ENCODE measurements at regions not wholly inside any gene's neighbourhood (a gene's known extent, or its start where the extent isn't known, plus 50 kb on each side); places are given as distances from the start of the nearest gene placed in this dataset.
"Not testable (repeated sequence)": the region's sequence is repeated elsewhere in the genome, so short reads cannot be mapped to it uniquely, and the experiment has no call there.

- DNase-seq (ENCODE audit: low read depth in 1 of 2, low spot score in 1 of 2) = no peak
These were observed 309.0 kb upstream of the MAF start for GRCh38 chr16:79909571-79909970.

GRCh38 chr16:79903471-79903870 lies 302.9 kb upstream of the MAF start:
- no peak for DNase-seq (ENCODE audit: low read depth in 1 of 2, low spot score in 1 of 2)

- no peak for DNase-seq (ENCODE audit: low read depth in 1 of 2, low spot score in 1 of 2)
These were observed 301.8 kb upstream of the MAF start for GRCh38 chr16:79902351-79902750.

GRCh38 chr16:79901522-79901921 lies 301.0 kb upstream of the MAF start:
- no peak for DNase-seq (ENCODE audit: low read depth in 1 of 2, low spot score in 1 of 2)

- DNase-seq (ENCODE audit: low read depth in 1 of 2, low spot score in 1 of 2) = no peak
These were observed 299.2 kb upstream of the MAF start for GRCh38 chr16:79899716-79900115.

GRCh38 chr16:79899316-79899715 lies 298.8 kb upstream of the MAF start:
- DNase-seq (ENCODE audit: low read depth in 1 of 2, low spot score in 1 of 2) = no peak

GRCh38 chr16:79898703-79899102 lies 298.2 kb upstream of the MAF start:
- DNase-seq (ENCODE audit: low read depth in 1 of 2, low spot score in 1 of 2) = no peak

- DNase-seq (ENCODE audit: low read depth in 1 of 2, low spot score in 1 of 2) = no peak
These were observed 297.1 kb upstream of the MAF start for GRCh38 chr16:79897453-79898146.

GRCh38 chr16:79897104-79897452 lies 296.5 kb upstream of the MAF start:
- no peak for DNase-seq (ENCODE audit: low read depth in 1 of 2, low spot score in 1 of 2)

- no peak for DNase-seq (ENCODE audit: low read depth in 1 of 2, low spot score in 1 of 2)
These were observed 295.3 kb upstream of the MAF start for GRCh38 chr16:79895917-79896203.

- DNase-seq (ENCODE audit: low read depth in 1 of 2, low spot score in 1 of 2) = no peak
These were observed 294.7 kb upstream of the MAF start for GRCh38 chr16:79895053-79895916.

- no peak for DNase-seq (ENCODE audit: low read depth in 1 of 2, low spot score in 1 of 2)
These were observed 292.9 kb upstream of the MAF start for GRCh38 chr16:79893445-79893844.

- no peak for DNase-seq (ENCODE audit: low read depth in 1 of 2, low spot score in 1 of 2)
These were observed 291.7 kb upstream of the MAF start for GRCh38 chr16:79892278-79892677.

- DNase-seq (ENCODE audit: low read depth in 1 of 2, low spot score in 1 of 2) = no peak
These were observed 290.9 kb upstream of the MAF start for GRCh38 chr16:79891458-79891857.

- DNase-seq (ENCODE audit: low read depth in 1 of 2, low spot score in 1 of 2) = no peak
These were observed 287.3 kb upstream of the MAF start for GRCh38 chr16:79887541-79888540.

- DNase-seq (ENCODE audit: low read depth in 1 of 2, low spot score in 1 of 2) = no peak
These were observed 284.8 kb upstream of the MAF start for GRCh38 chr16:79885320-79885719.

GRCh38 chr16:79883494-79883893 lies 283.0 kb upstream of the MAF start:
- no peak for DNase-seq (ENCODE audit: low read depth in 1 of 2, low spot score in 1 of 2)

GRCh38 chr16:79882340-79883005 lies 281.9 kb upstream of the MAF start:
- DNase-seq (ENCODE audit: low read depth in 1 of 2, low spot score in 1 of 2) = no peak

GRCh38 chr16:79881107-79881506 lies 280.6 kb upstream of the MAF start:
- DNase-seq (ENCODE audit: low read depth in 1 of 2, low spot score in 1 of 2) = not testable (repeated sequence)

- DNase-seq (ENCODE audit: low read depth in 1 of 2, low spot score in 1 of 2) = no peak
These were observed 275.8 kb upstream of the MAF start for GRCh38 chr16:79876332-79876730.

- no peak for DNase-seq (ENCODE audit: low read depth in 1 of 2, low spot score in 1 of 2)
These were observed 273.9 kb upstream of the MAF start for GRCh38 chr16:79874391-79874790.
